Activated CD8-positive, alpha-beta memory T cell treated with anti-CD3 and anti-CD28 coated beads, Interleukin-2, amount 10 ng/mL, durations not matched to agents 7 days and 5 days (primary cell): ENCODE measurements at regions not wholly inside any gene's neighbourhood (a gene's known extent, or its start where the extent isn't known, plus 50 kb on each side); places are given as distances from the start of the nearest gene placed in this dataset.

Experiments used
- ATAC-seq: fragments of 150-1000 bp; cut with Tn5 transposase; one replicate; pipeline ENCODE4 v1.10.0; 2021; ENCODE audit warnings: moderate library complexity
- CTCF ChIA-PET: fragments of 350-600 bp; sonication (Branson Sonifier 250); formaldehyde crosslinking; loops from one replicate; lab custom pipeline; 2021; ENCODE audit warnings: antibody characterized with exemption; lab: Charles Lee
- DNase-seq: peaks from one replicate; pipeline ENCODE4 v3.0.0-alpha.2; 2020
- H3K27ac Mint-ChIP-seq: one replicate; pipeline ENCODE4 v1.8.0; 2021; ENCODE audit warnings: mild to moderate bottlenecking, mixed read lengths
- H3K27me3 Mint-ChIP-seq: one replicate; pipeline ENCODE4 v1.8.0; 2021; ENCODE audit warnings: mixed read lengths
- H3K36me3 Mint-ChIP-seq: one replicate; pipeline ENCODE4 v1.8.0; 2021; ENCODE audit warnings: mild to moderate bottlenecking, mixed read lengths
- H3K4me1 Mint-ChIP-seq: one replicate; pipeline ENCODE4 v1.8.0; 2021; ENCODE audit warnings: mixed read lengths
- H3K4me3 Mint-ChIP-seq: one replicate; pipeline ENCODE4 v1.8.0; 2021; ENCODE audit warnings: mild to moderate bottlenecking, moderate library complexity, mixed read lengths
- H3K9me3 Mint-ChIP-seq: one replicate; pipeline ENCODE4 v1.8.0; 2022; ENCODE audit warnings: low read depth, mixed read lengths

DNA sequence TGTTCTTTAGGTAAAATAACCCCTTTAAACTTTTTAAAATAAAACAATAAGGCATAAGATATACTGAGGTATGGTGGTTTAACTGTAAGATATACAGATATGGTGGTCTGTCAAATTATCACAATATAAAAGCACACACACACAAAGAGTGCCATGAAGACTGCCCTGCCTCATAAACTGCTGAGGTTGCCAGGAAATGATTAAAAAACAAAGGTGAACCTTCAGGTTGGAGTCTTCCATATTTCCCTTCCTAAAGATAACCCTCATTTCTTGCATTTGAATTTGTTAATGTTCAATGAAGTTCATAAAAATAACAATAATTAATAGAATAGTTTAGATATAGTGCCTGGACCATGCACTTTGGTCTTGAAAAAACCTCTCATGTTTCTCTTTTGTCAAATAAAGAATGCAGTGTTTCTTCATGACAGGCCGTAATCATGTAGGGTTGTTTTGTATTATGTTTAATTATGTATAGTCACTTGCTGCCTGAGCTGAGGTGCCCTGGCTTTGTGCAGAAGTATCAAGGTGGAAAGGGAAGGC lies 123.6 kb upstream of the B3GALT2 start:
- Mint-ChIP-seq H3K27me3 (no peaks in the 10 kb centered on the region), H3K27ac (no peak overlapping the region), H3K9me3 (peaks cover 2% of the 10 kb centered on the region), H3K4me1 (peaks cover 15% of the 10 kb centered on the region), H3K4me3 (no peak overlapping the region), H3K36me3 (no peaks in the 10 kb centered on the region)
- no peak for DNase-seq
- CTCF ChIA-PET = no interaction called here
- ATAC-seq = no peak

DNA sequence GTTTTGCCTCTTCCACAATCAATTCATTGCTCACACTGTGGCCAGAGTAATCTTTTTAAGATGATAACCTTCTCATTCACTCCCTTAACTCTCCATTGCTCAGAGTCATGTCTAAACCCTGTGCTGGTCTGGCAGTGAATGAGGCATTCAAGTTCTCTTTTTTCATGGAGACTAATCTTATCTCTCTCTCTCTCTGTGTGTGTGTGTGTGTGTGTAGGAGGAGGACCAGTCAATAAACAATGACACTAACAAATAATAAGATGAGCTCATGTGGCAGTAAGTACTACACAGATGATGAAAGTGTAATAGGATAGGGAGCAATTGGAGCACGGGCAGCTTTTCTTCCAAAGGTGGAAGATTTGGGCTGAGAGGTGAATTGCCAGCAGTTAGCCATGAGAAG lies 122.0 kb upstream of the B3GALT2 start:
- Mint-ChIP-seq H3K27ac (no peak overlapping the region), H3K9me3 (peaks cover 2% of the 10 kb centered on the region), H3K4me1 (peaks cover 19% of the 10 kb centered on the region), H3K36me3 (no peaks in the 10 kb centered on the region), H3K4me3 (no peak overlapping the region), H3K27me3 (no peaks in the 10 kb centered on the region)
- CTCF ChIA-PET = no interaction called here
- ATAC-seq (no peak), DNase-seq (no peak)

DNA sequence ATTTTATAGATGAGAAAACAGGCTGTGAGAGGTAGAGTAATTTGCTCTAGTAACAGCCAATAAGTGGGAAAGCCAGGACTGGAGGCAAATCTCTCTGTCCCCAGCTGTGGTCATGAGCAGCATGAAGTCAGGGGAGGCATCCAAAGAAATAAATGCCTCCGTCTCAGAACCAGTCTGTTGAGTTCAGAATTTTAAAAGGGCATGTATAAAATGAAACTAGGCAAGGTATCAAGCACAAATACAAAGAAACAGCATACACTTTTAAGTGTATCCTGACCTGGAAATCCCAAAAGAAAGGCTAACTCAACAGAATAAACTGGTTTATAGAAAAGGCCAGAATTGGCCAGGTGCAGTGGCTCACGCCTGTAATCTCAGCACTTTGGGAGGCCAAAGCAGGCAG lies 120.0 kb upstream of the B3GALT2 start:
- Mint-ChIP-seq H3K36me3 (no peaks in the 10 kb centered on the region), H3K27me3 (no peaks in the 10 kb centered on the region), H3K4me1 (peaks cover 14% of the 10 kb centered on the region), H3K9me3 (peaks cover 2% of the 10 kb centered on the region), H3K27ac (no peak overlapping the region), H3K4me3 (no peak overlapping the region)
- CTCF ChIA-PET = no interaction called here
- no peak for DNase-seq
- ATAC-seq = no peak
